IMR-90 (cell line): ENCODE measurements at regions not wholly inside any gene's neighbourhood (a gene's known extent, or its start where the extent isn't known, plus 50 kb on each side); places are given as distances from the start of the nearest gene placed in this dataset.

ENCODE experiments used
- ATAC-seq: fragments of 200-7000 bp; cut with Tn5 transposase; 2 replicates; pipeline ENCODE4 v1.9.1; 2020; ENCODE audit warnings: low read depth, mild to moderate bottlenecking, moderate library complexity
- BruUV-seq: library from RNA; stranded (reverse); fragments of 400-500 nt; replicated peaks from 2 replicates; lab custom pipeline; 2021; lab: Mats Ljungman, UMichigan
- CTCF ChIA-PET: fragments of 300-600 bp; formaldehyde crosslinking; extraction: SDS; loops from one replicate; lab custom pipeline; 2021; ENCODE audit warnings: antibody characterized with exemption; lab: Yijun Ruan, JAX
- POLR2A ChIA-PET: fragments of 300-600 bp; sonication (Branson Sonifier 250); formaldehyde crosslinking; loops from one replicate; lab custom pipeline; 2022; ENCODE audit warnings: antibody characterized with exemption; ENCODE audit not compliant: unreplicated experiment; lab: Charles Lee
- DNase-seq: peaks from one replicate; pipeline ENCODE4 v3.0.0; 2013
- H2AFZ ChIP-seq: replicated peaks from 2 replicates; pipeline ENCODE3; 2013; ENCODE audit warnings: low read length, mild to moderate bottlenecking; ENCODE audit not compliant: poor library complexity
- H2AK5ac ChIP-seq: 2 replicates; pipeline ENCODE4 v1.6.1; 2013; ENCODE audit warnings: low read depth, low read length, inconsistent platforms
- H2AK9ac ChIP-seq: replicated peaks from 2 replicates; pipeline ENCODE3; 2013; ENCODE audit warnings: mild to moderate bottlenecking, low read depth, low read length, moderate library complexity; ENCODE audit not compliant: poor library complexity
- H2BK120ac ChIP-seq: 2 replicates; pipeline ENCODE4 v1.6.1; 2013; ENCODE audit warnings: low read depth, low read length, inconsistent platforms
- H2BK15ac ChIP-seq: 3 replicates; pipeline ENCODE4 v1.6.1; 2013; ENCODE audit warnings: low read depth, low read length, inconsistent platforms
- H2BK20ac ChIP-seq: 2 replicates; pipeline ENCODE4 v1.6.1; 2013; ENCODE audit warnings: low read depth, mild to moderate bottlenecking, inconsistent platforms, low read length, moderate library complexity
- H2BK5ac ChIP-seq: 2 replicates; pipeline ENCODE4 v1.6.1; 2013; ENCODE audit warnings: mild to moderate bottlenecking, low read depth, low read length, inconsistent platforms; ENCODE audit not compliant: poor library complexity, severe bottlenecking
- H3K14ac ChIP-seq: replicated peaks from 2 replicates; pipeline ENCODE4 v1.6.1; 2013; ENCODE audit warnings: low read depth, low read length, inconsistent platforms
- H3K18ac ChIP-seq: 2 replicates; pipeline ENCODE4 v1.6.1; 2013; ENCODE audit warnings: low read depth, low read length, control low read depth
- H3K23ac ChIP-seq: 2 replicates; pipeline ENCODE4 v1.6.1; 2013; ENCODE audit warnings: low read depth, low read length, inconsistent platforms
- H3K27ac ChIP-seq: 2 replicates; pipeline ENCODE4 v1.5.1; 2013; ENCODE audit warnings: mild to moderate bottlenecking, control low read depth, low read length; ENCODE audit not compliant: insufficient read depth
- H3K27me3 ChIP-seq: 2 replicates; pipeline ENCODE4 v1.6.1; 2013; ENCODE audit warnings: low read length; ENCODE audit not compliant: control insufficient read depth, insufficient read depth
- H3K36me3 ChIP-seq: 2 replicates; pipeline ENCODE4 v1.6.1; 2013; ENCODE audit warnings: low read length, mixed read lengths; ENCODE audit not compliant: control insufficient read depth, insufficient read depth
- H3K4ac ChIP-seq: 2 replicates; pipeline ENCODE4 v1.6.1; 2013; ENCODE audit warnings: low read depth, low read length, inconsistent platforms
- H3K4me1 ChIP-seq: 2 replicates; pipeline ENCODE4 v1.6.1; 2013; ENCODE audit warnings: low read length, mixed read lengths; ENCODE audit not compliant: control insufficient read depth, insufficient read depth
- H3K4me2 ChIP-seq: 2 replicates; pipeline ENCODE4 v1.6.1; 2013; ENCODE audit warnings: low read depth, mild to moderate bottlenecking, control low read depth, low read length, moderate library complexity
- H3K4me3 ChIP-seq: 2 replicates; pipeline ENCODE4 v1.5.1; 2013; ENCODE audit warnings: low read depth, mild to moderate bottlenecking, control low read depth, low read length, moderate library complexity; ENCODE audit not compliant: insufficient read depth
- H3K56ac ChIP-seq: 2 replicates; pipeline ENCODE4 v1.6.1; 2013; ENCODE audit warnings: low read length, inconsistent platforms; ENCODE audit not compliant: insufficient read depth; ENCODE audit errors: extremely low read depth
- H3K79me1 ChIP-seq, 2 experiments: 2 replicates each; pipeline ENCODE4 v1.6.1; 2013; ENCODE audit warnings: low read length in 2 of 2, inconsistent platforms in 1 of 2, low read depth in 1 of 2
- H3K9ac ChIP-seq: 2 replicates; pipeline ENCODE4 v1.6.1; 2013; ENCODE audit warnings: low read depth, low read length, control low read depth
- H3K9me1 ChIP-seq: 2 replicates; pipeline ENCODE4 v1.6.1; 2013; ENCODE audit warnings: low read length, inconsistent platforms; ENCODE audit not compliant: insufficient read depth
- H3K9me3 ChIP-seq: 2 replicates; pipeline ENCODE4 v1.6.1; 2013; ENCODE audit warnings: low read length; ENCODE audit not compliant: control insufficient read depth, insufficient read depth
- H4K20me1 ChIP-seq: 2 replicates; pipeline ENCODE4 v1.6.1; 2013; ENCODE audit warnings: low read length, inconsistent platforms; ENCODE audit not compliant: insufficient read depth
- H4K5ac ChIP-seq: 2 replicates; pipeline ENCODE4 v1.6.1; 2013; ENCODE audit warnings: mild to moderate bottlenecking, low read depth, low read length, control low read depth
- H4K8ac ChIP-seq, 2 experiments: 2 replicates each; pipeline ENCODE4 v1.6.1; 2013; ENCODE audit warnings: low read depth in 2 of 2, low read length in 2 of 2, control low read depth in 1 of 2, inconsistent platforms in 1 of 2
- H4K91ac ChIP-seq: 2 replicates; pipeline ENCODE4 v1.6.1; 2013; ENCODE audit warnings: low read depth, low read length, inconsistent platforms; ENCODE audit not compliant: insufficient read depth
- BHLHE40 ChIP-seq: fragments of 150-350 bp; IDR thresholded peaks from 2 replicates; pipeline ENCODE4 v1.6.1; 2016; ENCODE audit warnings: mild to moderate bottlenecking, low read depth, low read length
- CTCF ChIP-seq: conservative IDR thresholded peaks from 2 replicates; pipeline ENCODE4 v1.5.1; 2012; ENCODE audit warnings: mild to moderate bottlenecking, low read depth, low read length, improper control_type of control experiment
- ELK1 ChIP-seq: fragments of 150-350 bp; IDR thresholded peaks from 2 replicates; pipeline ENCODE4 v1.6.1; 2016; ENCODE audit warnings: low read depth, mild to moderate bottlenecking, low read length, moderate library complexity, borderline replicate concordance
- FOS ChIP-seq: fragments of 150-350 bp; IDR thresholded peaks from 2 replicates; pipeline ENCODE4 v1.6.1; 2016; ENCODE audit warnings: low read depth, low read length
- MAFK ChIP-seq: IDR thresholded peaks from 2 replicates; pipeline ENCODE4 v1.6.1; 2012; ENCODE audit warnings: low read depth, low read length, improper control_type of control experiment
- MAZ ChIP-seq: IDR thresholded peaks from 2 replicates; pipeline ENCODE4 v1.6.1; 2012; ENCODE audit warnings: low read depth, mild to moderate bottlenecking, low read length, improper control_type of control experiment, moderate library complexity, borderline replicate concordance
- MXI1 ChIP-seq: IDR thresholded peaks from 2 replicates; pipeline ENCODE4 v1.6.1; 2012; ENCODE audit warnings: low read depth, mild to moderate bottlenecking, low read length, moderate library complexity, borderline replicate concordance
- NFE2L2 ChIP-seq: fragments of 150-350 bp; IDR thresholded peaks from 2 replicates; pipeline ENCODE4 v1.6.1; 2016; ENCODE audit warnings: low read depth, mild to moderate bottlenecking, low read length
- POLR2A ChIP-seq: IDR thresholded peaks from 2 replicates; pipeline ENCODE4 v1.6.1; 2012; ENCODE audit warnings: mild to moderate bottlenecking, low read depth, low read length
- RAD21 ChIP-seq: IDR thresholded peaks from 2 replicates; pipeline ENCODE4 v1.6.1; 2012; ENCODE audit warnings: low read length, improper control_type of control experiment
- RCOR1 ChIP-seq: IDR thresholded peaks from 2 replicates; pipeline ENCODE4 v1.6.1; 2012; ENCODE audit warnings: mild to moderate bottlenecking, low read length, improper control_type of control experiment; ENCODE audit not compliant: insufficient replicate concordance
- RFX5 ChIP-seq: IDR thresholded peaks from 2 replicates; pipeline ENCODE4 v1.8.0; 2012; ENCODE audit warnings: low read depth, mild to moderate bottlenecking, low read length, moderate library complexity
- SMC3 ChIP-seq: fragments of 150-350 bp; IDR thresholded peaks from 2 replicates; pipeline ENCODE4 v1.6.1; 2016; ENCODE audit warnings: low read depth, mild to moderate bottlenecking, antibody characterized with exemption, low read length, moderate library complexity
- USF2 ChIP-seq: fragments of 150-350 bp; IDR thresholded peaks from 2 replicates; pipeline ENCODE4 v1.6.1; 2017; ENCODE audit warnings: mild to moderate bottlenecking, antibody characterized with exemption, low read length, low read depth
- WGBS, 2 experiments: methylation state at CpG; one replicate each; pipeline versions ENCODE4 v1.1.5 to v1.1.7; 2013; ENCODE audit warnings: missing lambda C conversion rate in 2 of 2; ENCODE audit not compliant: insufficient read length in 1 of 2; ENCODE audit errors: extremely low coverage in 2 of 2; 5-methylcytosine and 5-hydroxymethylcytosine counted together
- dilution Hi-C: fragments of 300-500 bp; cut with HindIII; formaldehyde crosslinking; loops from one replicate; pipeline ENCODE4 v1.14.3; 2018; ENCODE audit warnings: low sequenced_read_pairs; ENCODE audit not compliant: unreplicated experiment
- in situ Hi-C: fragments of 300-500 bp; cut with MboI; formaldehyde crosslinking; loops from 3 replicates; pipeline ENCODE4 v1.14.3; 2019; ENCODE audit warnings: low sequenced_read_pairs, inconsistent platforms, mixed read lengths
- intact Hi-C: fragments of 100-400 bp; cut with micrococcal nuclease; formaldehyde crosslinking; loops from 2 replicates; pipeline ENCODE4 v1.10.0; 2022

- no peak overlapping the region for H3K4ac ChIP-seq
- no peak overlapping the region for H3K56ac ChIP-seq
- no peak overlapping the region for H3K4me3 ChIP-seq
- no peak overlapping the region for H4K91ac ChIP-seq
- H2BK5ac ChIP-seq = no peak overlapping the region
- DNase-seq (no peak), ATAC-seq (no peak)
- ChIA-PET POLR2A (no interaction called here), CTCF (interaction anchor here (1.1 to 2.8 kb wide), 4 partner anchors 12 to 279 kb away, joined by 3 to 13 read pairs (median 9); partner anchors contain the start of gene ITGA8)
- no peak overlapping the region for H2AK9ac ChIP-seq
- H2AK5ac ChIP-seq = no peak overlapping the region
- intact Hi-C loops (no loop called here), dilution Hi-C loops (no loop called here), in situ Hi-C loops (no loop called here)
- no peaks in the 10 kb centered on the region for H4K20me1 ChIP-seq
- no peaks in the 10 kb centered on the region for H3K4me1 ChIP-seq
- peak overlapping the region; percentile 29 for H2AFZ ChIP-seq
- H2BK120ac ChIP-seq = no peak overlapping the region
- H3K9me1 ChIP-seq = no peaks in the 10 kb centered on the region
- no peaks in the 10 kb centered on the region for H3K79me1 ChIP-seq
- no peak overlapping the region for H3K14ac ChIP-seq
- no peak for TF ChIP-seq MXI1
- TF ChIP-seq RFX5 = no peak
- no peak for TF ChIP-seq BHLHE40
- no peak for TF ChIP-seq FOS
- no peak for TF ChIP-seq NFE2L2
- no peak for TF ChIP-seq ELK1
- no peak for TF ChIP-seq MAZ
- TF ChIP-seq CTCF = no peak
- no peak for TF ChIP-seq POLR2A
- TF ChIP-seq RCOR1 = no peak
- no peak for TF ChIP-seq RAD21
- no peak for TF ChIP-seq SMC3
- no peak for TF ChIP-seq MAFK
- TF ChIP-seq USF2 = no peak
- no TSS peak for BruUV-seq
- no peak overlapping the region for H3K23ac ChIP-seq
- H3K4me2 ChIP-seq = no peak overlapping the region
- no peaks in the 10 kb centered on the region for H3K36me3 ChIP-seq
- no peak overlapping the region for H2BK20ac ChIP-seq
- H3K18ac ChIP-seq = no peak overlapping the region
- H3K27ac ChIP-seq = no peak overlapping the region
- H2BK15ac ChIP-seq = no peak overlapping the region
- no peak overlapping the region for H3K9ac ChIP-seq
- no peaks in the 10 kb centered on the region for H3K9me3 ChIP-seq
- no peak overlapping the region for H4K5ac ChIP-seq
- WGBS, 2 experiments = no CpG with 5 or more reads among the region's 9 CpGs
- H4K8ac ChIP-seq = no peak overlapping the region
- peaks cover 11% of the 10 kb centered on the region for H3K27me3 ChIP-seq
Measured at GRCh38 chr10:15440204-15440711, 69.2 kb upstream of the FAM171A1 start.
